ENCODE measurements at regions not wholly inside any gene's neighbourhood (a gene's known extent, or its start where the extent isn't known, plus 50 kb on each side); places are given as distances from the start of the nearest gene placed in this dataset.
"Not testable (repeated sequence)": the region's sequence is repeated elsewhere in the genome, so short reads cannot be mapped to it uniquely, and the experiment has no call there.

- no peak for ATAC-seq
- Histone ChIP-seq H3K4me1 (peaks cover 14 to 16% of the 10 kb centered on the region in 2 donors), H3K36me3 (no peaks in the 10 kb centered on the region), H3K27ac (no peak overlapping the region), H3K27me3 (no peaks in the 10 kb centered on the region), H3K4me3 (no peak overlapping the region), H3K9me3 (no peaks in the 10 kb centered on the region)
- no peak for DNase-seq
- no peak for TF ChIP-seq POLR2A (IDR thresholded peaks at IDR 0.05)
- TF ChIP-seq CTCF (IDR thresholded peaks at IDR 0.05 in 4 of 5, conservative IDR thresholded peaks at IDR 0.05 in 1 of 5): no peak
- intact Hi-C loops (cut with DNase I; ENCODE audit: low total_unique reads) (no loop called here), in situ Hi-C loops (cut with MboI; ENCODE audit: low sequenced_read_pairs in 4 of 4) (no loop called here)
These were observed 236.8 kb upstream of the GBE1 start for GRCh38 chr3:81998139-81998755.

GRCh38 chr3:81997390-81997789 is 235.9 kb upstream of the GBE1 start:
- ATAC-seq: no peak

GRCh38 chr3:81995329-81995728 is 233.9 kb upstream of the GBE1 start:
- intact Hi-C loops (cut with DNase I; ENCODE audit: low total_unique reads): no loop called here
- no peak for TF ChIP-seq POLR2A (IDR thresholded peaks at IDR 0.05)
- TF ChIP-seq CTCF (IDR thresholded peaks at IDR 0.05 in 4 of 5, conservative IDR thresholded peaks at IDR 0.05 in 1 of 5): no peak
- no peaks in the 10 kb centered on the region for H3K27me3 ChIP-seq

More at GRCh38 chr3:81997390-81997789, 235.9 kb upstream of the GBE1 start:
- Histone ChIP-seq H3K27me3 (no peaks in the 10 kb centered on the region), H3K4me1 (peaks cover 14 to 16% of the 10 kb centered on the region in 2 donors), H3K4me3 (no peak overlapping the region), H3K27ac (no peak overlapping the region), H3K36me3 (no peaks in the 10 kb centered on the region), H3K9me3 (no peaks in the 10 kb centered on the region)
- in situ Hi-C loops (cut with MboI; ENCODE audit: low sequenced_read_pairs in 4 of 4): no loop called here
- intact Hi-C loops (cut with DNase I; ENCODE audit: low total_unique reads): no loop called here
- no peak for DNase-seq
- TF ChIP-seq POLR2A (IDR thresholded peaks at IDR 0.05): no peak
- no peak for TF ChIP-seq CTCF (IDR thresholded peaks at IDR 0.05 in 4 of 5, conservative IDR thresholded peaks at IDR 0.05 in 1 of 5)

GRCh38 chr3:81989758-81990157 is 228.3 kb upstream of the GBE1 start:
- no peak overlapping the region for H3K4me3 ChIP-seq
- no peak for ATAC-seq
- intact Hi-C loops (cut with DNase I; ENCODE audit: low total_unique reads) (no loop called here), in situ Hi-C loops (cut with MboI; ENCODE audit: low sequenced_read_pairs in 4 of 4) (no loop called here)
- no peaks in the 10 kb centered on the region for H3K36me3 ChIP-seq
- H3K27me3 ChIP-seq: no peaks in the 10 kb centered on the region
- DNase-seq: no peak
- no peaks in the 10 kb centered on the region for H3K4me1 ChIP-seq
- H3K27ac ChIP-seq: no peak overlapping the region
- TF ChIP-seq CTCF (IDR thresholded peaks at IDR 0.05 in 4 of 5, conservative IDR thresholded peaks at IDR 0.05 in 1 of 5): no peak
- no peak for TF ChIP-seq POLR2A (IDR thresholded peaks at IDR 0.05)
- no peaks in the 10 kb centered on the region for H3K9me3 ChIP-seq

More at GRCh38 chr3:81995329-81995728, 233.9 kb upstream of the GBE1 start:
- Histone ChIP-seq H3K9me3 (no peaks in the 10 kb centered on the region), H3K27ac (no peak overlapping the region), H3K4me1 (no peaks in the 10 kb centered on the region), H3K4me3 (no peak overlapping the region), H3K36me3 (no peaks in the 10 kb centered on the region)
- ATAC-seq (no peak), DNase-seq (no peak)
- in situ Hi-C loops (cut with MboI; ENCODE audit: low sequenced_read_pairs in 4 of 4): no loop called here

- Histone ChIP-seq H3K4me3 (no peak overlapping the region), H3K9me3 (no peaks in the 10 kb centered on the region), H3K4me1 (no peaks in the 10 kb centered on the region), H3K27ac (no peak overlapping the region), H3K27me3 (no peaks in the 10 kb centered on the region), H3K36me3 (no peaks in the 10 kb centered on the region)
- ATAC-seq (no peak), DNase-seq (no peak)
- in situ Hi-C loops (cut with MboI; ENCODE audit: low sequenced_read_pairs in 4 of 4): no loop called here
- intact Hi-C loops (cut with DNase I; ENCODE audit: low total_unique reads): no loop called here
- TF ChIP-seq CTCF (IDR thresholded peaks at IDR 0.05 in 4 of 5, conservative IDR thresholded peaks at IDR 0.05 in 1 of 5) (no peak), POLR2A (IDR thresholded peaks at IDR 0.05) (no peak)
These were observed 227.8 kb upstream of the GBE1 start for GRCh38 chr3:81989274-81989673.

- H3K9me3 ChIP-seq; intact Hi-C loops (cut with DNase I; ENCODE audit: low total_unique reads); in situ Hi-C loops (cut with MboI; ENCODE audit: low sequenced_read_pairs in 4 of 4); H3K4me3 ChIP-seq; H3K4me1 ChIP-seq; H3K27me3 ChIP-seq; H3K27ac ChIP-seq; ATAC-seq; DNase-seq; H3K36me3 ChIP-seq: not testable (repeated sequence)
These were observed 226.0 kb upstream of the GBE1 start for GRCh38 chr3:81987412-81987811.
